Cardiac fibroblast (primary cell): ENCODE measurements at regions not wholly inside any gene's neighbourhood (a gene's known extent, or its start where the extent isn't known, plus 50 kb on each side); places are given as distances from the start of the nearest gene placed in this dataset.

Source experiments
- DNase-seq, 2 donors: peaks; one replicate each; pipeline versions ENCODE4 v3.0.0 to v3.0.0-alpha.2; 2010; ENCODE audit warnings: low read depth in 2 of 2
- H3K4me3 ChIP-seq, 2 donors: replicated peaks in 1 of 2; 1 replicate in 1 of 2; 2 replicates in 1 of 2; pipeline ENCODE4 v1.5.1; 2011; ENCODE audit warnings: low read depth in 2 of 2, low read length in 2 of 2, mild to moderate bottlenecking in 2 of 2, moderate library complexity in 1 of 2
- TF ChIP-seq, protein P1 (sequence below): IDR thresholded peaks from one replicate; pipeline ENCODE4 v1.5.1; 2011; ENCODE audit warnings: low read depth, mild to moderate bottlenecking, low read length, inconsistent platforms

DNA sequence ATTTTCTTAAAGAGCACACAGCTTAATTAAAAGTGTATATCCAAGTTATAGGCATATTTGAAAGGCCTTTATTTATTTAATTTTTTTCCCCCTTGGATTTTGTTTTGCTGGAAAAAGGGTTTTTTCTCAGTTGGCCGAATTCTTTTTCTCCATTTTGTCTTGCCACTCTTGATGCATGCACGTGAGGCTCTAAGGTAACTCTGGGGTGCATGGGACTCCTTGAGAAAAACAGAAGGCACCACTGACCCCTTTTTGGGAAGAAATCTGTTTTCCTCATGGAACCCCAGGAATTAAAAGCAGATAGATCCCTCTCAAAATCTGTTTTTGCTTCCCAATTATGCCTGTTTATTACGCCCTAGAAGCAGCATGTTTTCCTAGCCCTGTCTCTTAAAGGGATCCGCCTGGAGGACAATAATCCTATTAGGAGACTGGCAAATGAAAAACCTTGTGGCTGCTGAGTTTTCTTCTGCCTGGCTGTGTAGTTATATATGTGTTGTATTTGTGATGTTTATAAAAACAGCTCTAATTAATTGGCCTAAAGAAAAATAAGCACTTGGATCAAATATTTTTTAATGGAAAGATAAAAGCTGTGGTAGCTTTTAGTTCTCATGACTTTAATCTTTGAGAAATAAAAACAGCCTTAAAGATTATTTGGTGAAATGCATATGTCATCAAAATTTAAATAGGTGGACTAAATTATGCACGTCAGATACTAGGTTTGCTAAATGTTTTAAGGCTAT is 435.1 kb upstream of the CDH9 start:
- DNase-seq, result no peak
- TF ChIP-seq, protein P1, sequence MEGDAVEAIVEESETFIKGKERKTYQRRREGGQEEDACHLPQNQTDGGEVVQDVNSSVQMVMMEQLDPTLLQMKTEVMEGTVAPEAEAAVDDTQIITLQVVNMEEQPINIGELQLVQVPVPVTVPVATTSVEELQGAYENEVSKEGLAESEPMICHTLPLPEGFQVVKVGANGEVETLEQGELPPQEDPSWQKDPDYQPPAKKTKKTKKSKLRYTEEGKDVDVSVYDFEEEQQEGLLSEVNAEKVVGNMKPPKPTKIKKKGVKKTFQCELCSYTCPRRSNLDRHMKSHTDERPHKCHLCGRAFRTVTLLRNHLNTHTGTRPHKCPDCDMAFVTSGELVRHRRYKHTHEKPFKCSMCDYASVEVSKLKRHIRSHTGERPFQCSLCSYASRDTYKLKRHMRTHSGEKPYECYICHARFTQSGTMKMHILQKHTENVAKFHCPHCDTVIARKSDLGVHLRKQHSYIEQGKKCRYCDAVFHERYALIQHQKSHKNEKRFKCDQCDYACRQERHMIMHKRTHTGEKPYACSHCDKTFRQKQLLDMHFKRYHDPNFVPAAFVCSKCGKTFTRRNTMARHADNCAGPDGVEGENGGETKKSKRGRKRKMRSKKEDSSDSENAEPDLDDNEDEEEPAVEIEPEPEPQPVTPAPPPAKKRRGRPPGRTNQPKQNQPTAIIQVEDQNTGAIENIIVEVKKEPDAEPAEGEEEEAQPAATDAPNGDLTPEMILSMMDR, result no peak
- H3K4me3 ChIP-seq, result no peak overlapping the region

DNA sequence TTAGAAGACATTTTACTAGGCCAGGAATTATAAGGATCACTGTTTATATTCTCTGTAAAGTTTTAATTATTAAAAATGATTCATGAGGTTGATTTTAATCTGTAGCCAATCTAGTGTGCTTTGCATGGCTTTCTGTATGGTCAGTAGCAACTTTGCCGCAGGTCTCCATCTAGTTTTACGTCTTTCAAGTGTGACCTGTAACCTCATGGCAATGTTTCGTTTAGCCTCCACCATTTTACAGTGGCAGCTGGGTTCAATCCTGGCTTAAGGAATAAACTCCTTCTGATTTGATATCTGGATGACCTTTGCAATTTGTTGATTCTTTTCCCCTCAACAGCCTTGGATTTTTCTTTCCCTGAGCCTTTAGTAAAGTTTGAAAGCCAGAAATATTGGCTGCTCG is 434.5 kb upstream of the CDH9 start:
- TF ChIP-seq, protein P1, result no peak
- DNase-seq, result peak in 1 of 2 donors; percentile 2
- H3K4me3 ChIP-seq, result no peak overlapping the region

DNA sequence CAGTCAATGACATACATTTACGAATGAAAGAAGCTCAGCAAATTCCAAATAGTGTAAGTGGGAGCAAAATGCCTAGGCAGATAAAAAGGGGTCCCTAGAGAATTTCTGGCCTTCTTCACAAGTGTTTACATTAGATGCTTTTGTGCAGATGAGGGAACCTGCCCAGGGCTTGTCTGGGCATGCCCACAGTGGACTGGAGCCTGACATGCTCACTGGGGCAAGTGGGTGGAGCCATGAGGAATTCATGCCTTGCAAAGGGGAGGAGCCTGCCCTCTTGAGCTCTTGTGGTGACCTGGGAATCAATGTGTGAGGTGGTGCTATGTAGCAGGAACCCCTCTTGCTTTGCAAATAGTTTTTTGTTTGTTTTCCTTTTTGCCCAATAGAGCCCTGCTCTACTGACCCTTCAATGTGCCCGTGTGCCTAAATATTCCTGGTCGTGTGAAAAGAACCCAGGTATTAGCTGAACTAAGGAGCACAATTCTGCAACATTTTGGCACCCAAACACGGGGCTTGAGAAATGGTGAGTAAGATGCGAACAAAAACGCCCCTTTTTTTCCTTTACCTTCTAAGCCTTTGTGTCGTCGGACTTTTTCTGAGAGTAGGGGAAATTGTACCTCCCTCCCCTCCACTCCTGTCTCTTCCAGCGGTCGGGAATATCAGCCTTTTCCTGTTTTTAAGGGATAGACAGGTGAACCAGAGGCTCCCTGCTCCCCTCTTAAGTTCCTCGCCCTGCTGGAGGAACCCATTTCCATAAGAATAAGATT is 433.8 kb upstream of the CDH9 start:
- TF ChIP-seq, protein P1, result no peak
- H3K4me3 ChIP-seq, result no peak overlapping the region
- peak; percentile 26 to 43 for DNase-seq

DNA sequence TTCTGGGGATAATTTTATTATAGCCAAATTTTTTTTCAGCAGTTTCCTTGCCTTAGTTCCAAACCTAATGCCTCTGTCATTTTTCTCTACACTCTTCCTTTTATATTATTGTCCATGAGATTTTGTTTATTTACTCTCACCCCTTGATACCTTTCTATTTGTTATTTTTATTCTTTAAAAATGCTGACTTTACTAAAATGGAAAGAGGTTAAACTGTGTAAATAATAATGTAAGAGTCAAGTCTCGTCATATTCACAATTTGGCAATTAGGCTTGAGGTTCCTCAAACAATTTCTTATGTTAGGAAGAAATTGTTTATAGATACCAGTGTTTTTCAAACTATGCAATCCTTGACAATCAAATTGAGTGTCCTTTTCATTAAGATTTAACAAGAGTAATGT is 428.6 kb upstream of the CDH9 start:
- TF ChIP-seq, protein P1, result no peak
- no peak for DNase-seq
- H3K4me3 ChIP-seq, result no peak overlapping the region

DNA sequence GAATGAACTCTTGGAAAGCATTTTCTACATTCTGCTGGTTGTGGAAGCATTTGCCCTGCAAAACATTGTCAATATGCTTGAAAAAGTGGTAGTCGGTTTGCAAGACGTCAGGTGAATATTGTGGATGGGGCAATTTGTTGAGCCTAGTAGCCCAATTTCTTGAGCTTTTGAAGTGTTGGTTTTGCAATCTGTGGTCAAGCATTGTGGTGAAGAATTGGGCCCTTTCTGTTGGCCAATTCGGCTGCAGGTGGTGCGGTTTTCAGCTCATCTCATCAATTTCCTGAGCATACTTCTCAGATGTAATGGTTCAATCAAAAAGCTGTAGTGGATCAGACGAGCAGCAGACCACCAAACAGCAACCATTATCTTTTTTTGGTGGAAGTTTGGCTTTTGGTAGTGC is 426.8 kb upstream of the CDH9 start:
- TF ChIP-seq, protein P1, result no peak
- no peak overlapping the region for H3K4me3 ChIP-seq
- no peak for DNase-seq

DNA sequence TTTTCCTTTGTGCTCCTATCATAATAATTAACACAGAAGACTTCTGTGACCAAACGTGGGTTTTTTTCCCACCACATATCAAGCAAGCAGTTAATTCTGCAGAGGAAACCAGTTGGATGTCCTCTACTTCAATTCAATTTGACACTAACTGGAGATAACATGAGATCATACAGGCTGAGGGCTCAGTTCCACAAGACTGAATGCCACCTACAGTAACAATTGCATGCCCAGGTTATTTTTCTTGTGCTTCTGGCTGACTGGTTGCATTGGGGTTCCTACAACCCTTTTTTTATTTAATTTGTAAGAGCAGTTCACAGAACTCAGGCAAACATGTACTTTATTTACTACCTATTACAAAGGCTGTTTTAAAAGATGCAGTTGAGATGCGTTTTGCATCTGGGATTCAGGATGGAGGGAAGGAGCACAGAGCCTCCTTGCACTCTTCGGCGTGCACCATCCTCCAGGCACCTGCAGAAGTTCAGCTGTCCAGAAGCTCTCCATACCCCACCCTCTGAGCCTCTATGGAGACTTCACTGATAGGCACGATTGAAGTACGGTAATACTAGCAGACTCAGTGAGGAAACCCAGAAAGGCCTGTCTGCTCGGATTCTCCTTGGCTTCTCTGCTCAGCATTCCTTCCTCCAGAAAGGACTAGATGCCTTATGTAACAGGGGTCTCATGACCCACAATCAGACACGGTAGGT is 425.2 kb upstream of the CDH9 start:
- no peak overlapping the region for H3K4me3 ChIP-seq
- DNase-seq, result no peak

More for the DNA sequence above, 425.2 kb upstream of the CDH9 start:
- TF ChIP-seq, protein P1, result no peak
